ENCODE measurements at regions not wholly inside any gene's neighbourhood (a gene's known extent, or its start where the extent isn't known, plus 50 kb on each side); places are given as distances from the start of the nearest gene placed in this dataset.

DNA sequence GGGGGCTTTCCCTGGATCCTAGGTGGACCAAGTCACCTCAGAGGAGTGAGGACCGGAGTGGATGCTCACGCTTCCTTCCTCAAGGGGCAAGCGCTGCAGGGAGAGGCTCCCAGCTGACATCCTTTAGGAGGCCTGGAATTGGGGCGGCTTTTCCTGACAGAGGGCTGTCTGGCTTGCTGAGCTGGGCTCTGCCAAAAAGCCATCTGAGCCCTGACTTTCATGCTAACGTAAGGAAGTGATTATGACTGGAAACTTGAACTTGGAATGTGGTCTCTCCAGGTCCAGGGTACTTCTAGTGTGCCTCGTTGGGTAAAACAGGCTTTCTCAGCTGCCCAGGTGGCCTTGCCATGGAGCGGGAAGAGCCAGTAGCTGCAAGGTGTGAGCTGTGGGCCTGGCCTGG lies 268.3 kb upstream of the SPRED2 start:
- TF ChIP-seq MBD4 (IDR thresholded peaks at IDR 0.05; ENCODE audit: borderline replicate concordance, low read length) (no peak), CENPX (CRISPR knock-in tag; IDR thresholded peaks at IDR 0.05) (no peak), KLF6 (CRISPR knock-in tag; IDR thresholded peaks at IDR 0.05) (no peak), CHD2 (IDR thresholded peaks at IDR 0.05; ENCODE audit: low read depth, low read length) (no peak)
- TF ChIP-seq, protein P1, sequence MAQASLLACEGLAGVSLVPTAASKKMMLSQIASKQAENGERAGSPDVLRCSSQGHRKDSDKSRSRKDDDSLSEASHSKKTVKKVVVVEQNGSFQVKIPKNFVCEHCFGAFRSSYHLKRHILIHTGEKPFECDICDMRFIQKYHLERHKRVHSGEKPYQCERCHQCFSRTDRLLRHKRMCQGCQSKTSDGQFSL (CRISPR knock-in tag; IDR thresholded peaks at IDR 0.05): no peak
